Mesenchymal stem cell (in vitro differentiated cells and primary cell): ENCODE measurements at regions not wholly inside any gene's neighbourhood (a gene's known extent, or its start where the extent isn't known, plus 50 kb on each side); places are given as distances from the start of the nearest gene placed in this dataset.
A peak's percentile ranks its signal among the peaks of the same experiment; 100 is the strongest.

ENCODE experiments used
- DNase-seq: peaks from one replicate; pipeline ENCODE4 v3.0.0-alpha.2; 2013
- H2AFZ ChIP-seq: one replicate; pipeline ENCODE4 v1.6.1; 2013; ENCODE audit warnings: low read depth, mild to moderate bottlenecking, control low read depth, inconsistent platforms, low read length, moderate library complexity
- H2AK5ac ChIP-seq: 2 replicates; pipeline ENCODE4 v1.6.1; 2013; ENCODE audit warnings: low read length, moderate library complexity, mild to moderate bottlenecking, inconsistent platforms; ENCODE audit not compliant: severe bottlenecking
- H2BK120ac ChIP-seq: one replicate; pipeline ENCODE4 v1.6.1; 2013; ENCODE audit warnings: low read depth, mild to moderate bottlenecking, inconsistent platforms, low read length, moderate library complexity
- H2BK12ac ChIP-seq, 2 experiments: one replicate each; pipeline ENCODE4 v1.6.1; 2013; ENCODE audit warnings: inconsistent platforms in 2 of 2, low read length in 2 of 2, mild to moderate bottlenecking in 2 of 2, moderate library complexity in 2 of 2, control low read depth in 1 of 2
- H2BK15ac ChIP-seq: one replicate; pipeline ENCODE4 v1.6.1; 2013; ENCODE audit warnings: mild to moderate bottlenecking, low read depth, inconsistent platforms; ENCODE audit not compliant: poor library complexity, severe bottlenecking
- H2BK5ac ChIP-seq: 2 replicates; pipeline ENCODE4 v1.6.1; 2013; ENCODE audit warnings: low read depth, mild to moderate bottlenecking, low read length, control low read depth, inconsistent platforms; ENCODE audit not compliant: poor library complexity, severe bottlenecking
- H3K14ac ChIP-seq, 2 experiments: one replicate each; pipeline ENCODE4 v1.6.1; 2013; ENCODE audit warnings: inconsistent platforms in 2 of 2, low read length in 2 of 2, control low read depth in 1 of 2, mild to moderate bottlenecking in 1 of 2, moderate library complexity in 1 of 2
- H3K18ac ChIP-seq, 2 experiments: one replicate each; pipeline ENCODE4 v1.6.1; 2013; ENCODE audit warnings: inconsistent platforms in 2 of 2, low read length in 2 of 2, control low read depth in 1 of 2, low read depth in 1 of 2, mild to moderate bottlenecking in 1 of 2
- H3K23ac ChIP-seq, 2 experiments: one replicate each; pipeline ENCODE4 v1.6.1; 2013; ENCODE audit warnings: inconsistent platforms in 2 of 2, low read length in 2 of 2, mild to moderate bottlenecking in 2 of 2, moderate library complexity in 2 of 2, control low read depth in 1 of 2
- H3K27ac ChIP-seq: 2 replicates; pipeline ENCODE4 v1.5.1; 2013; ENCODE audit warnings: mild to moderate bottlenecking, moderate library complexity, low read length, control low read depth, inconsistent platforms; ENCODE audit not compliant: poor library complexity, severe bottlenecking
- H3K27me3 ChIP-seq, 2 experiments: 2 replicates each; pipeline versions ENCODE4 v1.6.1 to v1.7.0; 2013; ENCODE audit warnings: low read length in 2 of 2, mild to moderate bottlenecking in 2 of 2, moderate library complexity in 2 of 2, control low read depth in 1 of 2, inconsistent platforms in 1 of 2; ENCODE audit not compliant: control insufficient read depth in 1 of 2, insufficient read depth in 1 of 2
- H3K36me3 ChIP-seq, 2 experiments: 2 replicates each; pipeline versions ENCODE4 v1.6.1 to v1.7.0; 2013; ENCODE audit warnings: low read length in 2 of 2, control low read depth in 1 of 2, inconsistent platforms in 1 of 2, low read depth in 1 of 2, mild to moderate bottlenecking in 1 of 2; ENCODE audit not compliant: insufficient read depth in 2 of 2, control insufficient read depth in 1 of 2
- H3K4ac ChIP-seq, 2 experiments: one replicate each; pipeline ENCODE4 v1.6.1; 2013; ENCODE audit warnings: inconsistent platforms in 2 of 2, low read length in 2 of 2, mild to moderate bottlenecking in 2 of 2, moderate library complexity in 2 of 2, control low read depth in 1 of 2, low read depth in 1 of 2
- H3K4me1 ChIP-seq: 2 replicates; pipeline ENCODE4 v1.6.1; 2013; ENCODE audit warnings: low read depth, low read length, control low read depth; ENCODE audit not compliant: control insufficient read depth, insufficient read depth
- H3K4me2 ChIP-seq: 2 replicates; pipeline ENCODE4 v1.6.1; 2013; ENCODE audit warnings: low read length, mild to moderate bottlenecking, inconsistent platforms; ENCODE audit not compliant: poor library complexity, severe bottlenecking
- H3K4me3 ChIP-seq, 2 experiments: 2 replicates each; pipeline versions ENCODE4 v1.5.1 to v1.7.0; 2013; ENCODE audit warnings: low read length in 2 of 2, mild to moderate bottlenecking in 2 of 2, control low read depth in 1 of 2, low read depth in 1 of 2; ENCODE audit not compliant: insufficient read depth in 1 of 2
- H3K79me1 ChIP-seq: replicated peaks from 2 replicates; pipeline ENCODE4 v1.6.1; 2013; ENCODE audit warnings: mild to moderate bottlenecking, control low read depth, low read length, inconsistent platforms; ENCODE audit not compliant: poor library complexity, severe bottlenecking
- H3K9ac ChIP-seq: 2 replicates; pipeline ENCODE4 v1.7.0; 2013; ENCODE audit warnings: mild to moderate bottlenecking, low read length, moderate library complexity
- H3K9me3 ChIP-seq: 2 replicates; pipeline ENCODE4 v1.7.0; 2013; ENCODE audit warnings: mild to moderate bottlenecking, low read length; ENCODE audit not compliant: control insufficient read depth
- H4K8ac ChIP-seq: one replicate; pipeline ENCODE4 v1.6.1; 2013; ENCODE audit warnings: inconsistent platforms, mild to moderate bottlenecking, low read length, moderate library complexity
- H4K91ac ChIP-seq: one replicate; pipeline ENCODE4 v1.6.1; 2013; ENCODE audit warnings: mild to moderate bottlenecking, low read length, inconsistent platforms
- WGBS: methylation state at CpG from one replicate; pipeline ENCODE4 v1.1.7; 2013; ENCODE audit warnings: mixed read lengths; 5-methylcytosine and 5-hydroxymethylcytosine counted together

GRCh38 chr4:106690487-106690886 lies 321.9 kb upstream of the GIMD1 start:
- Histone ChIP-seq H4K91ac (no peak overlapping the region), H3K36me3 (no peaks in the 10 kb centered on the region), H3K9ac (no peak overlapping the region), H3K79me1 (no peaks in the 10 kb centered on the region), H3K9me3 (no peaks in the 10 kb centered on the region), H4K8ac (no peak overlapping the region), H2AK5ac (no peak overlapping the region), H2AFZ (no peak overlapping the region), H3K27ac (no peak overlapping the region), H2BK5ac (no peak overlapping the region), H3K4me2 (no peak overlapping the region), H3K23ac (no peak overlapping the region), H3K4ac (no peak overlapping the region), H2BK120ac (no peak overlapping the region), H3K18ac (no peak overlapping the region), H2BK12ac (no peak overlapping the region), H3K14ac (no peak overlapping the region), H2BK15ac (no peak overlapping the region), H3K27me3 (no peaks in the 10 kb centered on the region), H3K4me3 (no peak overlapping the region), H3K4me1 (no peaks in the 10 kb centered on the region)
- DNase-seq, result peak; percentile 48
- WGBS, result 36% methylated on average over 4 of the region's 4 CpGs

GRCh38 chr4:106687026-106687425 lies 318.4 kb upstream of the GIMD1 start:
- H2BK12ac ChIP-seq, result no peak overlapping the region

GRCh38 chr4:106681381-106681921 lies 312.9 kb upstream of the GIMD1 start:
- Histone ChIP-seq H3K36me3 (no peaks in the 10 kb centered on the region), H3K23ac (no peak overlapping the region), H3K79me1 (no peaks in the 10 kb centered on the region), H3K4me3 (no peak overlapping the region), H3K4me2 (no peak overlapping the region), H3K4me1 (no peaks in the 10 kb centered on the region), H2BK12ac (no peak overlapping the region), H3K27me3 (no peaks in the 10 kb centered on the region), H3K9ac (no peak overlapping the region), H4K8ac (peak overlapping the region; percentile 2), H3K18ac (no peak overlapping the region), H2AFZ (no peak overlapping the region), H2BK5ac (no peak overlapping the region), H2BK120ac (no peak overlapping the region), H3K27ac (no peak overlapping the region), H2BK15ac (peak overlapping the region; percentile 7), H3K4ac (no peak overlapping the region), H2AK5ac (no peak overlapping the region), H3K9me3 (no peaks in the 10 kb centered on the region), H3K14ac (no peak overlapping the region), H4K91ac (peak overlapping the region; percentile 75)
- DNase-seq, result no peak
- 90% methylated on average over 24 of the region's 24 CpGs for WGBS

More at GRCh38 chr4:106687026-106687425, 318.4 kb upstream of the GIMD1 start:
- Histone ChIP-seq H3K36me3 (no peaks in the 10 kb centered on the region), H3K9me3 (no peaks in the 10 kb centered on the region), H2AFZ (no peak overlapping the region), H3K4ac (no peak overlapping the region), H3K27ac (no peak overlapping the region), H3K18ac (no peak overlapping the region), H3K23ac (no peak overlapping the region), H3K4me1 (no peaks in the 10 kb centered on the region), H3K79me1 (no peaks in the 10 kb centered on the region), H3K9ac (no peak overlapping the region), H2BK15ac (no peak overlapping the region), H3K4me3 (no peak overlapping the region), H3K27me3 (no peaks in the 10 kb centered on the region), H3K14ac (no peak overlapping the region), H3K4me2 (no peak overlapping the region), H4K91ac (no peak overlapping the region), H4K8ac (no peak overlapping the region), H2BK120ac (no peak overlapping the region), H2AK5ac (no peak overlapping the region), H2BK5ac (no peak overlapping the region)
- DNase-seq, result no peak

GRCh38 chr4:106679063-106679462 lies 310.5 kb upstream of the GIMD1 start:
- no peaks in the 10 kb centered on the region for H3K9me3 ChIP-seq
- no peak overlapping the region for H3K4me2 ChIP-seq
- H2BK5ac ChIP-seq, result no peak overlapping the region
- no peak overlapping the region for H3K4me3 ChIP-seq
- H3K9ac ChIP-seq, result no peak overlapping the region
- no peaks in the 10 kb centered on the region for H3K27me3 ChIP-seq
- no peak overlapping the region for H4K91ac ChIP-seq
- H2AK5ac ChIP-seq, result no peak overlapping the region
- H3K36me3 ChIP-seq, result no peaks in the 10 kb centered on the region
- H3K4me1 ChIP-seq, result no peaks in the 10 kb centered on the region
- H3K23ac ChIP-seq, result no peak overlapping the region
- H2BK12ac ChIP-seq, result no peak overlapping the region
- no peaks in the 10 kb centered on the region for H3K79me1 ChIP-seq
- no peak overlapping the region for H2AFZ ChIP-seq
- no peak overlapping the region for H2BK15ac ChIP-seq
- no peak overlapping the region for H4K8ac ChIP-seq
- 83% methylated on average over 1 of the region's 1 CpG for WGBS
- H3K27ac ChIP-seq, result no peak overlapping the region
- H3K4ac ChIP-seq, result no peak overlapping the region
- no peak overlapping the region for H3K18ac ChIP-seq
- H2BK120ac ChIP-seq, result peak overlapping the region; percentile 15
- DNase-seq, result no peak
- no peak overlapping the region for H3K14ac ChIP-seq
